WI38 (cell line): ENCODE measurements at regions not wholly inside any gene's neighbourhood (a gene's known extent, or its start where the extent isn't known, plus 50 kb on each side); places are given as distances from the start of the nearest gene placed in this dataset.

Experiments
- H3K4me3 ChIP-seq: 2 replicates; pipeline ENCODE4 v1.5.1; 2011; ENCODE audit warnings: low read depth, mild to moderate bottlenecking, control low read depth, low read length
- TF ChIP-seq, protein P1 (sequence below): IDR thresholded peaks from 2 replicates; pipeline ENCODE4 v1.5.1; 2012; ENCODE audit warnings: low read depth, mild to moderate bottlenecking, control low read depth, low read length

DNA sequence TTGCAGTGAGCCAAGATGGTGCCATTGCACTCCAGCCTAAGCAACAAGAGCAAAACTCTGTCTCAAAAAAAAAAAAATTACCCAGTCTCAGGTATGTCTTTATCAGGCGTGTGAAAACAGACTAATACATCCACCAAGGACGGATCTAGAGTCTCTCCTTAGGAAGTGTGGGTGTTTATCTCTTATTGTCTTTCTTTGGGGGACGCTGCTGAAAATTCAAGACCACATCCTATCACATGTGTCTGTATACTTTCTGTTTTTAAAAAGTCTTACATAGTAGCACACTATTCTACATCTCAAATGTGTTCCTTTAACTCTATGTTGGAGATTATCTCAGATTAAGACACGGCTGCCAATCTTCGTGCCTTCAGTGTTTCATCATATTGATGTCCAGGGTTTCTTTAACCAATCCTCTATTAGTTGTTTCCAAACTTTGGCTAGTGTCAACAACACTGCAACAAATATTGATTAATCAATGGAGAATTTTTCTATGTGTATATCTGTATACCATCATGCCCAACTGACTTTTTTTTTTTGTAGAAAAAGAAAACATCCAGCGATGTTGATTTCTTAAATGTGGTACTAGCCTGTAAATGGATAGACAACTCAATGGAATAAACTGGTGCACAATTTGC is 92.3 kb upstream of the KDM7A start:
- H3K4me3 ChIP-seq = no peak overlapping the region
- TF ChIP-seq, protein P1, sequence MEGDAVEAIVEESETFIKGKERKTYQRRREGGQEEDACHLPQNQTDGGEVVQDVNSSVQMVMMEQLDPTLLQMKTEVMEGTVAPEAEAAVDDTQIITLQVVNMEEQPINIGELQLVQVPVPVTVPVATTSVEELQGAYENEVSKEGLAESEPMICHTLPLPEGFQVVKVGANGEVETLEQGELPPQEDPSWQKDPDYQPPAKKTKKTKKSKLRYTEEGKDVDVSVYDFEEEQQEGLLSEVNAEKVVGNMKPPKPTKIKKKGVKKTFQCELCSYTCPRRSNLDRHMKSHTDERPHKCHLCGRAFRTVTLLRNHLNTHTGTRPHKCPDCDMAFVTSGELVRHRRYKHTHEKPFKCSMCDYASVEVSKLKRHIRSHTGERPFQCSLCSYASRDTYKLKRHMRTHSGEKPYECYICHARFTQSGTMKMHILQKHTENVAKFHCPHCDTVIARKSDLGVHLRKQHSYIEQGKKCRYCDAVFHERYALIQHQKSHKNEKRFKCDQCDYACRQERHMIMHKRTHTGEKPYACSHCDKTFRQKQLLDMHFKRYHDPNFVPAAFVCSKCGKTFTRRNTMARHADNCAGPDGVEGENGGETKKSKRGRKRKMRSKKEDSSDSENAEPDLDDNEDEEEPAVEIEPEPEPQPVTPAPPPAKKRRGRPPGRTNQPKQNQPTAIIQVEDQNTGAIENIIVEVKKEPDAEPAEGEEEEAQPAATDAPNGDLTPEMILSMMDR = no peak

DNA sequence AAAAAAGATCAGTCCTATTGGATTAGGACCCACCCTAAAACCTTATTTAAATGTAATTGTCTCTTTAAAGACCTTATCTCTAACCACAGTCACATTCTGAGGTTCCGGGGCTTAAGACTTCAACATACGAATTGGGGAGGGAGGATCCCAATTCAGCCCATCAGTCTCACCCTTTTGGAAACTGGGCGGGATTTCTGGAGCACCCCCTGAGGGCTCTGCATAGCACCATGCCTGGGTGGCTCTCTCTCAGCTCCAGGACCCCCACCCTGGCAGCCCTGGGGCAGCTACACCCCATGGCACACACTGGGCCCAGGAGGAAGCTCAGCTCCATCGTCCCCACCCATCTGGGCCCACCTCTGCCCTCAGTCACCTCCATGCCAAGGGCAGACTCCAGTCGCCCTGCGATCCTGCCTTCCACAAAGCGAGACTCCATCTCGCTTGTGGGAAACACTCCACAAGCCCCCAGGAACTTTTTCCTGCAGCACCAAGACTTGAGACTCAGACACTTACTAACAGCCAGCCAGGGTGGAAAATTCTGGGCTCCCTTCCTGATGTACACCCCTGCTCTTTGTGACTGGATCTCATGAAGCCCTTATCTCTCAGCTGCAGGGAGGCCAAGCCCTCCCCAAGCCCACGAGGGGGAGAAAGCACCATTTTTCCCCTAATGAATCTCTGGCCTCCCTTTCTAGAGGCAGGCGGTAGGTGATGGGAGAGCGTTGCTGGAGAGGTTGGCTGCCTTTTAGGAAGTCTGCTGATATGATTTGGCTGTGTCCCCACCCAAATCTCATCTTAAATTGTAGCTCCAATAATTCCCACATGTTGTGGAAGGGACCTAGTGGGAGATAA is 90.8 kb upstream of the KDM7A start:
- H3K4me3 ChIP-seq = no peak overlapping the region
- TF ChIP-seq, protein P1 = no peak

DNA sequence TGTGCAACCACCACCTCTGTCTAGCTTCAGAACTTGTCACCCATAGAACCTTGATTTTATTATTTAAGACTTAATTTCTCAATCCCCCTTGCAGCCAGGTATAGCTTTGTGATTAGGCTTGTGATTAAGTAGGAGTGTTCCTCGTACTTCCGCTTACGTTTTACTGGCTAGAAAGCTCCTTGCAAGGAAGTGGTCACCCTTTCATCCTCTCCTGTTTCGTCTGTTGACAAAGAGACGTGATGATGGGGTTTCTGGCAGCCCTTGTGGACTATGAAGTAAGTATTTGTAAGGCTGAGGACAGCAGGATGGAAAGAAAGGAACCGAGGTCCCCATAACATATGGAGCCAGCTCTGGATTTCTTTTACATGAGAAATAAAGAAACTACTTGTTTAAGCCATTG is 86.5 kb upstream of the KDM7A start:
- no peak overlapping the region for H3K4me3 ChIP-seq
- TF ChIP-seq, protein P1 = no peak

DNA sequence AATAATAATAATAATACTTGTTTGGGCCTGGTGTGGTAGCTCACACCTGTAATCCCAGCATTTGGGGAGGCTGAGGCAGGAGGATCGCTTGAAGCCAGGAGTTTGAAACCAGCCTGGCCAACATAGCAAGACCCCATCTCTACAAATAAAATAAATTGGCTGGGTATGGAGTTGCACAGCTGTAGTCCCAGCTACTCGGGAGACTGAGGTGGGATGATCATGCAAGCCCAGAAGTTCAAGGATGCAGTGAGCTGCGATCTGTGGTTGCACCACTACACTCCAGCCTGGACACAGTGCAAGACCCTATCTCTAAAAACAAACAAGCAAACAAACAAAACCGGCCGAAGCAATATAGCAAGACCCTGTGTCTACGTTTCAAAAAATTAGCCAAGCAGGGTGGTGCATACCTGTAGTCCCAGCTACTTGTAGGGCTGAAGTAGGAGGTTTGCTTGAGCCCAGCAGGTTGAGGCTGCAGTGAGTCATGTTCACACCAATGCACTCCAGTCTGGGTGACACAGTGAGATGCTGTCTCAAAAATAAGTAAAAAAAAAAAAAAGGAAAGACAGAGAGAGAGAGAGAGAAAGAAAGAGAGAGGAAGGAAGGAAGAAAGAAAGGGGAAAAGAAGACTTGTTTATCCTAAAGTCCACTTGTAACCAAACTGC is 85.6 kb upstream of the KDM7A start:
- H3K4me3 ChIP-seq = no peak overlapping the region
- TF ChIP-seq, protein P1 = no peak

DNA sequence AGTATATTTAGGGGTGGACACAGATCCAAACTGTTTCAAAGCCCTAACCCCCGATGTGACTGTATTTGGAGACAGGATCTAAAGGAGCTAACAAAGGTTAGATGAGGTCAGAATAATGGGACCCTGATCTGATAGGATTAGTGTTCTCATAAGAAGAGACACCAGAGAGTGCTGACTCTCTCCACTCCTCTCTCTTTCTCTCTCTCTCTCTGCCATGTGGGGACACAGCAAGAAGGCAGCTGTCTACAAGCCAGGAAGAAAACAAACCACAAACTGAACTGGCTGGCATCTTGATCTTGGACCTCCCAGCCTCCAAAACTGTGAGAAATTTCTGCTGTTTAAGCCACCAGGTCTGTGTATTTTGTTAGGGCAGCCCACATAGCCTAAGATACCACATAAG is 84.7 kb upstream of the KDM7A start:
- H3K4me3 ChIP-seq = no peak overlapping the region
- TF ChIP-seq, protein P1 = no peak

DNA sequence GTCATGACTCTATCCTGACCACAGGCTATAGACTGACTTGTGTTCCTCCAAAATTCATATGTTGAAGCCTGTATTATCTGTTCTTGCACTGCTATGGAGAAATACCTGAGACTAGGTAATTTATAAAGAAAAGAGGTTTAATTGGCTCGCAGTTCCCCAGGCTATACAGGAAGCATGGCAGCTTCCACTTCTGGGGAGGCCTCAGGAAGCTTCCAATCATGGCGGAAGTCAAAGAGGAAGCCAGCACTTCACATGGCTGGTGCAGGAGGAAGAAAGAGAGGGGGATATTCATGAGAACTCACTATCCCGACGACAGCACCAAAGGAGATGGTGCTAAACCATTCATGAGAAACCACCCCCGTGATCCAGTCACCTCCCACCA is 84.3 kb upstream of the KDM7A start:
- TF ChIP-seq, protein P1 = no peak
- H3K4me3 ChIP-seq = no peak overlapping the region
